GM12878 (cell line): ENCODE measurements at regions not wholly inside any gene's neighbourhood (a gene's known extent, or its start where the extent isn't known, plus 50 kb on each side); places are given as distances from the start of the nearest gene placed in this dataset.

ENCODE experiments used
- CBX3 ChIP-seq: fragments of 200-600 bp; sonication (generic); IDR thresholded peaks from 2 replicates; pipeline ENCODE4 v1.6.1; 2016; ENCODE audit warnings: low read depth, borderline replicate concordance
- CEBPB ChIP-seq, 2 experiments: fragments of 150-350 bp in 1 of 2; IDR thresholded peaks; 2 replicates each; pipeline ENCODE4 v1.6.1; 2012 to 2014; ENCODE audit warnings: low read depth in 2 of 2, low read length in 2 of 2, borderline replicate concordance in 1 of 2, inconsistent platforms in 1 of 2
- CHD4 ChIP-seq: fragments of 200-600 bp; sonication (generic); IDR thresholded peaks from 2 replicates; pipeline ENCODE4 v1.6.1; 2016; ENCODE audit warnings: mild to moderate bottlenecking
- EZH2 ChIP-seq: IDR thresholded peaks from 2 replicates; pipeline ENCODE4 v1.6.1; 2012; ENCODE audit warnings: low read depth, mild to moderate bottlenecking, control low read depth, inconsistent platforms, low read length, borderline replicate concordance; ENCODE audit not compliant: control insufficient read depth
- MXI1 ChIP-seq: fragments of 150-350 bp; IDR thresholded peaks from 2 replicates; pipeline ENCODE4 v1.6.1; 2011; ENCODE audit warnings: low read depth, mild to moderate bottlenecking, inconsistent platforms, low read length, improper control_type of control experiment
- NR2C2 ChIP-seq: IDR thresholded peaks from 2 replicates; pipeline ENCODE4 v1.6.1; 2011; ENCODE audit warnings: borderline replicate concordance, low read depth; ENCODE audit not compliant: control insufficient read depth, insufficient read length
- PKNOX1 ChIP-seq: fragments of 450-650 bp; IDR thresholded peaks from 2 replicates; pipeline ENCODE4 v1.6.1; 2016; ENCODE audit warnings: mild to moderate bottlenecking
- SIN3A ChIP-seq: IDR thresholded peaks from 2 replicates; pipeline ENCODE4 v1.6.1; 2012; ENCODE audit warnings: low read depth, low read length, improper control_type of control experiment
- SMC3 ChIP-seq: IDR thresholded peaks from 2 replicates; pipeline ENCODE4 v1.6.1; 2011; ENCODE audit warnings: low read length, improper control_type of control experiment, borderline replicate concordance
- STAT3 ChIP-seq: IDR thresholded peaks from 2 replicates; pipeline ENCODE4 v1.6.1; 2011; ENCODE audit warnings: low read depth, low read length, improper control_type of control experiment
- USF2 ChIP-seq: IDR thresholded peaks from 2 replicates; pipeline ENCODE4 v1.6.1; 2011; ENCODE audit warnings: low read depth, low read length, improper control_type of control experiment, borderline replicate concordance
- TF ChIP-seq, protein P1 (sequence below), 3 experiments: IDR thresholded peaks in 2 of 3; conservative IDR thresholded peaks in 1 of 3; 2 replicates each; pipeline ENCODE4 v1.5.1; 2011; ENCODE audit warnings: low read depth in 3 of 3, low read length in 3 of 3, mild to moderate bottlenecking in 3 of 3, control low read depth in 2 of 3, moderate library complexity in 2 of 3, inconsistent platforms in 1 of 3, mixed read lengths in 1 of 3; ENCODE audit not compliant: control insufficient read depth in 2 of 3, insufficient read depth in 1 of 3; ENCODE audit errors: extremely low read depth in 1 of 3

- TF ChIP-seq EZH2 (no peak), CBX3 (no peak), CHD4 (no peak), USF2 (no peak), NR2C2 (no peak), SIN3A (no peak), MXI1 (no peak), SMC3 (no peak), PKNOX1 (no peak), CEBPB (IDR thresholded peaks at IDR 0.05; ENCODE audit: borderline replicate concordance in 1 of 2, low read depth in 2 of 2, low read length in 2 of 2) (no peak), STAT3 (no peak)
- TF ChIP-seq, protein P1, sequence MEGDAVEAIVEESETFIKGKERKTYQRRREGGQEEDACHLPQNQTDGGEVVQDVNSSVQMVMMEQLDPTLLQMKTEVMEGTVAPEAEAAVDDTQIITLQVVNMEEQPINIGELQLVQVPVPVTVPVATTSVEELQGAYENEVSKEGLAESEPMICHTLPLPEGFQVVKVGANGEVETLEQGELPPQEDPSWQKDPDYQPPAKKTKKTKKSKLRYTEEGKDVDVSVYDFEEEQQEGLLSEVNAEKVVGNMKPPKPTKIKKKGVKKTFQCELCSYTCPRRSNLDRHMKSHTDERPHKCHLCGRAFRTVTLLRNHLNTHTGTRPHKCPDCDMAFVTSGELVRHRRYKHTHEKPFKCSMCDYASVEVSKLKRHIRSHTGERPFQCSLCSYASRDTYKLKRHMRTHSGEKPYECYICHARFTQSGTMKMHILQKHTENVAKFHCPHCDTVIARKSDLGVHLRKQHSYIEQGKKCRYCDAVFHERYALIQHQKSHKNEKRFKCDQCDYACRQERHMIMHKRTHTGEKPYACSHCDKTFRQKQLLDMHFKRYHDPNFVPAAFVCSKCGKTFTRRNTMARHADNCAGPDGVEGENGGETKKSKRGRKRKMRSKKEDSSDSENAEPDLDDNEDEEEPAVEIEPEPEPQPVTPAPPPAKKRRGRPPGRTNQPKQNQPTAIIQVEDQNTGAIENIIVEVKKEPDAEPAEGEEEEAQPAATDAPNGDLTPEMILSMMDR (IDR thresholded peaks at IDR 0.05 in 2 of 3, conservative IDR thresholded peaks at IDR 0.05 in 1 of 3; ENCODE audit: control insufficient read depth in 2 of 3, extremely low read depth in 1 of 3, insufficient read depth in 1 of 3, low read depth in 3 of 3, low read length in 3 of 3): no peak
Measured at GRCh38 chr12:114884575-114884974, 200.6 kb upstream of the TBX3 start.
